ENCODE measurements at regions not wholly inside any gene's neighbourhood (a gene's known extent, or its start where the extent isn't known, plus 50 kb on each side); places are given as distances from the start of the nearest gene placed in this dataset.

DNA sequence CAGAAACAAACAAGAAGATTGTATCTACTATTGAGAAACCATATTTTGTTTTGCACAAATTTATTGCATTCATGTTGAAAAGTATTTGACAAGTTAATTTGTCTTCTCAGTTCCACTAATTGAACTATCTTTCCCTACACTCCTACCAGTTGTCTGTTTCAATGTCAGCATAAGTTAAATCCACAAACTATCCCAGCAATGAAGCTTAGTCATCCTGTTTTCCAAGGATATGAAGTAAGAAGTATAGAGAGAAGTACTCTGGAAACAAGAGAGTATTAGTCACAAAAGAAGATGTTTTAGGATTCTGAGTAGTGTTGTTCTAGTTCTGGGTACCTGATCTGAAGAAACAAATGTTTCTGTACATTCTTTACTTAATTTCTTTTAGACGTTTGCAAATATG, 261.6 kb upstream of the ZNF804A start:
- no peak overlapping the region for H3K4me3 ChIP-seq (replicated peaks in 1 of 3; ENCODE audit: insufficient read depth in 1 of 3, low read depth in 1 of 3, low read length in 3 of 3)
- no peak overlapping the region for H3K9ac ChIP-seq (replicated peaks; ENCODE audit: extremely low read depth, insufficient read depth, low read length)
- CTCF ChIA-PET, result no interaction called here
- H3K27me3 ChIP-seq (ENCODE audit: control insufficient read depth in 2 of 2, insufficient read depth in 2 of 2, low read length in 2 of 2), result no peaks in the 10 kb centered on the region
- BruUV-seq (replicated peaks), result no TSS peak
- no peaks in the 10 kb centered on the region for H3K9me3 ChIP-seq (replicated peaks; ENCODE audit: control insufficient read depth, insufficient read depth, low read length)
- H3K79me2 ChIP-seq (ENCODE audit: control insufficient read depth, insufficient read depth, low read length), result no peaks in the 10 kb centered on the region
- no peaks in the 10 kb centered on the region for H3K9me1 ChIP-seq (replicated peaks; ENCODE audit: control insufficient read depth, extremely low read depth, insufficient read depth, low read length)
- H3K4me1 ChIP-seq (ENCODE audit: control insufficient read depth, extremely low read depth, insufficient read depth, low read length), result peaks cover 11% of the 10 kb centered on the region
- TF ChIP-seq FOS (IDR thresholded peaks at IDR 0.05; ENCODE audit: borderline replicate concordance, insufficient read depth, low read length) (peak; percentile 39), JUN (IDR thresholded peaks at IDR 0.05; ENCODE audit: borderline replicate concordance, insufficient read depth, insufficient read length, low read depth) (no peak)
- POLR2A ChIA-PET, result no interaction called here
- FAIRE-seq, result no peak
- H2AFZ ChIP-seq (ENCODE audit: low read depth, low read length), result no peak overlapping the region
- no peaks in the 10 kb centered on the region for H4K20me1 ChIP-seq (replicated peaks; ENCODE audit: control insufficient read depth, extremely low read depth, insufficient read depth, low read length)
- DNase-seq (ENCODE audit: low read depth, low spot score), result peak; percentile 8
- dilution Hi-C loops (cut with MboI; ENCODE audit: extremely low pct_ligation_motif_present, low sequenced_read_pairs), result no loop called here
- H3K36me3 ChIP-seq (ENCODE audit: control insufficient read depth in 2 of 2, extremely low read depth in 1 of 2, insufficient read depth in 2 of 2, low read length in 2 of 2), result no peaks in the 10 kb centered on the region
- H3K27ac ChIP-seq (ENCODE audit: insufficient read depth, low read depth, low read length), result no peak overlapping the region
- intact Hi-C loops (cut with micrococcal nuclease), result no loop called here
- H3K4me2 ChIP-seq (ENCODE audit: insufficient read depth, low read length), result no peak overlapping the region

DNA sequence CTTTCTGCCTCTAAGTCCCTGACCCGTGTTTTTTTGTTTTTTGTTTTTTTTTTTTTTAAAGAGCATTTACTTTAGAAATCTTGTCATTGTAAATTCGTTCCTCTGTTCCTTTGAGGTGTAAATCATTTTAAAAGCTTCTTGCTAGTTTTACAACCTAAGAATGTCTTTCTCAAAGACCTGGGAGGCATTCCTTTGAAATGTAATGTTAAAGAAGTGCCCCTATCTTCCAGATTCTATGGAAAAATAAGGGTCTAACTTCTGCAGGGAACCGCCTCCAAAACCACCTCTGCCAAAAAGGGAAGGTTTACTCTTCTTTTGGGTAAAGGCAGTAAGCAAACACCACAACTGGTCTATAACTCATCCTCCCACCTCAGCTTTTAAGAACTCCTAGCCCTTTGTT, 259.6 kb upstream of the ZNF804A start:
- dilution Hi-C loops (cut with MboI; ENCODE audit: extremely low pct_ligation_motif_present, low sequenced_read_pairs), result no loop called here
- intact Hi-C loops (cut with micrococcal nuclease), result no loop called here
- BruUV-seq (replicated peaks), result no TSS peak
- Histone ChIP-seq H3K4me1 (ENCODE audit: control insufficient read depth, extremely low read depth, insufficient read depth, low read length) (peaks cover 11% of the 10 kb centered on the region), H3K4me3 (replicated peaks in 1 of 3; ENCODE audit: insufficient read depth in 1 of 3, low read depth in 1 of 3, low read length in 3 of 3) (no peak overlapping the region), H3K9ac (replicated peaks; ENCODE audit: extremely low read depth, insufficient read depth, low read length) (no peak overlapping the region), H3K27me3 (ENCODE audit: control insufficient read depth in 2 of 2, insufficient read depth in 2 of 2, low read length in 2 of 2) (no peaks in the 10 kb centered on the region), H4K20me1 (replicated peaks; ENCODE audit: control insufficient read depth, extremely low read depth, insufficient read depth, low read length) (no peaks in the 10 kb centered on the region), H3K4me2 (ENCODE audit: insufficient read depth, low read length) (no peak overlapping the region), H3K79me2 (ENCODE audit: control insufficient read depth, insufficient read depth, low read length) (no peaks in the 10 kb centered on the region), H3K36me3 (ENCODE audit: control insufficient read depth in 2 of 2, extremely low read depth in 1 of 2, insufficient read depth in 2 of 2, low read length in 2 of 2) (no peaks in the 10 kb centered on the region), H2AFZ (ENCODE audit: low read depth, low read length) (no peak overlapping the region), H3K9me1 (replicated peaks; ENCODE audit: control insufficient read depth, extremely low read depth, insufficient read depth, low read length) (no peaks in the 10 kb centered on the region), H3K27ac (ENCODE audit: insufficient read depth, low read depth, low read length) (no peak overlapping the region), H3K9me3 (replicated peaks; ENCODE audit: control insufficient read depth, insufficient read depth, low read length) (no peaks in the 10 kb centered on the region)
- CTCF ChIA-PET, result no interaction called here
- POLR2A ChIA-PET, result no interaction called here
- DNase-seq (ENCODE audit: low read depth, low spot score), result no peak
- no peak for FAIRE-seq
- no peak for TF ChIP-seq FOS (IDR thresholded peaks at IDR 0.05; ENCODE audit: borderline replicate concordance, insufficient read depth, low read length)

Measured in endothelial cell of umbilical vein (primary cell).